ENCODE measurements at regions not wholly inside any gene's neighbourhood (a gene's known extent, or its start where the extent isn't known, plus 50 kb on each side); places are given as distances from the start of the nearest gene placed in this dataset.

DNA sequence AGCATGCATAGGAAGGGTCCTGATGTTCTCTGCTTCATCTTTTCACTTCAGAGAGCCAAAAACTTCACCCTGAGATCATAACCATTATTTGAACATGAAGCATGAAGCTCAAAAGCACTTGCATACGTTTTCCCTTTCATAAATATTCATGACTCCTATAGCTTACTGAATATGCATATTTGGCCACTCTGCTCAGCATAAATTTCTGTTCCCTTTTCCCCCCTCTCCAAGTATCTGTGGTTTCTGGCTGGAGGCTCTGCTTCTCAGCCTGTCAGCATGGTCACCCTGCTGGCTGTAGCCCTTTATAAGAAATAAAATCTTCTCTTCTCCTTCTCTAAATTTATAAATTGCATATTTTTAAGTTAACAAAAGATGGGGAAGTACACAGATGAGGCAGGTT is 384.7 kb upstream of the AGA start:
- ChIA-PET CTCF (no interaction called here), POLR2A (no interaction called here)
- Histone ChIP-seq H3K4me3 (ENCODE audit: low read length) (no peak overlapping the region), H3K9me3 (ENCODE audit: low read length) (no peaks in the 10 kb centered on the region), H3K27me3 (ENCODE audit: insufficient read depth, low read length, poor library complexity, severe bottlenecking) (no peaks in the 10 kb centered on the region), H3K4me1 (ENCODE audit: insufficient read depth, low read length) (no peaks in the 10 kb centered on the region), H3K36me3 (ENCODE audit: insufficient read depth, low read length) (no peaks in the 10 kb centered on the region), H3K27ac (ENCODE audit: low read depth, low read length) (no peak overlapping the region)
- Mint-ChIP-seq H3K4me1 (no peaks in the 10 kb centered on the region), H3K9me3 (peaks cover 0 to 8% (median 6%) of the 10 kb centered on the region in 5 donors), H3K27me3 (no peaks in the 10 kb centered on the region), H3K27ac (no peak overlapping the region), H3K36me3 (no peaks in the 10 kb centered on the region), H3K4me3 (no peak overlapping the region)
- no peak for DNase-seq

DNA sequence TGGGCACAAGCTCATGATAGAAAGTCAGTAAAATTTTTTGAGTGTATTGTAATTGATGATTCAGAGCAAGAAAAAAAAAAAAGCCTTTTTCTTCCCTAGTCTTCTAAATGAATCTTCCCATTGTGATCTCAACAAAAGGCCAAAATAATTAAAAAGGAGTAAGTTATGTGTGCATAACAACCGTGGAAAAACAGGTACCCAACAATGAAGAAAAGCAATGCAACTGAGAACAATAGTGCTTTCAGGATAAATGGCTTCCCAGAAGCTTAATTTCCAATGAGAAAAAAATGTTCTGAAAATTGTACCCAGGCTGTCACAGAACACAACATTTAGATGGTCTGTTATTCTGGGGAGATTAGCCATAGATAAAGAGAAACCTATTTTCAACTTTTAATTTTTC is 399.0 kb upstream of the AGA start:
- Histone ChIP-seq H3K4me3 (ENCODE audit: low read length) (no peak overlapping the region), H3K4me1 (ENCODE audit: insufficient read depth, low read length) (no peaks in the 10 kb centered on the region), H3K27ac (ENCODE audit: low read depth, low read length) (no peak overlapping the region), H3K27me3 (ENCODE audit: insufficient read depth, low read length, poor library complexity, severe bottlenecking) (no peaks in the 10 kb centered on the region), H3K36me3 (ENCODE audit: insufficient read depth, low read length) (no peaks in the 10 kb centered on the region), H3K9me3 (ENCODE audit: low read length) (no peaks in the 10 kb centered on the region)
- H3K36me3 Mint-ChIP-seq = no peaks in the 10 kb centered on the region
- DNase-seq = no peak
- no peak overlapping the region for H3K27ac Mint-ChIP-seq
- ChIA-PET POLR2A (no interaction called here), CTCF (no interaction called here)
- H3K4me3 Mint-ChIP-seq = no peak overlapping the region
- no peaks in the 10 kb centered on the region for H3K4me1 Mint-ChIP-seq
- H3K9me3 Mint-ChIP-seq = peaks cover 0 to 4% (median 2%) of the 10 kb centered on the region in 5 donors
- no peaks in the 10 kb centered on the region for H3K27me3 Mint-ChIP-seq

DNA sequence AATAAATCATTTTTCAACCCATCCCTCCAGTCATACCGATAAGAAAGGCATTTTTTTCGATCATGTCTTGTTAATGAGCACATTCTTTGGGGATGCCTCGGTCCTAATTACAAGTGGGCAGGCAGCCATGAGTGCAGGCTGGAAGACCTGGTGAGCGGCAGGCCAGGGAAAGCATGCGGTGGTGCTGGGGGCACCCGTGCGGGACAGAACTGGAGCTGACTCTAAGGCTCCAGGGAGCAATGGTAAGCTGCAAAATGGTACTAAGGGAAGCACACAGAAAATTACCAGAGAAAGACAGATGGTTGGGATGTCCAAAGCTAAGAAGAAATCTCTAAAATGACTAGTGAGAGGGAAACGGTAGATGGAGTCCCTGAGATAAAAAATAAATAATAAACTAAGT is 411.0 kb upstream of the AGA start:
- POLR2A ChIA-PET = no interaction called here
- no peak overlapping the region for H3K27ac Mint-ChIP-seq
- no peak overlapping the region for H3K27ac ChIP-seq (ENCODE audit: low read depth, low read length)
- H3K9me3 ChIP-seq (ENCODE audit: low read length) = no peaks in the 10 kb centered on the region
- no peak overlapping the region for H3K4me3 Mint-ChIP-seq
- no peaks in the 10 kb centered on the region for H3K36me3 ChIP-seq (ENCODE audit: insufficient read depth, low read length)
- no peaks in the 10 kb centered on the region for H3K27me3 Mint-ChIP-seq
- H3K36me3 Mint-ChIP-seq = no peaks in the 10 kb centered on the region
- H3K9me3 Mint-ChIP-seq = peaks cover 0 to 4% (median 3%) of the 10 kb centered on the region in 5 donors
- no peaks in the 10 kb centered on the region for H3K4me1 ChIP-seq (ENCODE audit: insufficient read depth, low read length)
- no peaks in the 10 kb centered on the region for H3K4me1 Mint-ChIP-seq
- no peak for DNase-seq
- no peak overlapping the region for H3K4me3 ChIP-seq (ENCODE audit: low read length)
- CTCF ChIA-PET = no interaction called here
- no peaks in the 10 kb centered on the region for H3K27me3 ChIP-seq (ENCODE audit: insufficient read depth, low read length, poor library complexity, severe bottlenecking)

DNA sequence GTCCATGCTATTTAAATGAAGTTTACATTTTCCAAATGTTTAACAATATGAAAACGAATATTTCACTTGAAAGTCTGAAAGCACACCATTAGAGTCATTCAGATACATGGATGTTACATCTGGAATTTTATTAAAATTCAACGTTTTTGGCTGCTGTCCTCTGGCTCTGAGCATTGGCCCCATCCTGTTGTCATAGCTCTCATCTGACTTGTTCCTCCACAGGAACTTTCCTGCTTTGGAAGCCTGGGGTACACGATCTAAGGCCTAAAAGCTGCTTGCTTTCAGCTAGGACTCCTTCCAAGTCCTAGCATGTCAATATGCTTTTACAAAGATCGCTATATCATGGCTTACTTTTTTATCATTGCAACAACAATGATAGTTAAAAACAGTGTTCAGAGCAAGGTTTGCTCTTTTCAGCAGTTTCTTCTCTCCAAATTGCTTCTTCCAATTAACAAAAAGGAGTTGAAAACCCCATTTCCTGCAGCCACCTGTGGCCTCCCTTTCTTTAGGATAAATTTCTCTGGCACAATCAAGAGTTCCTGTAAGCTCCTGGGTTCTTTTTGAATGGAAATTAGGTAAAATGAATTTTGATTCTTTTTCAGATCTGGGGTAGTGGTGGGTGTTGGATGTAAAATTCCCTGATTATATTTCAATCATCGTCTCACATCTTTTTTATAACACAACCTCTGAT is 413.4 kb upstream of the AGA start:
- Mint-ChIP-seq H3K4me3 (no peak overlapping the region), H3K9me3 (peaks cover 0 to 4% (median 0%) of the 10 kb centered on the region in 5 donors), H3K27ac (no peak overlapping the region), H3K4me1 (no peaks in the 10 kb centered on the region), H3K27me3 (no peaks in the 10 kb centered on the region), H3K36me3 (no peaks in the 10 kb centered on the region)
- CTCF ChIA-PET = no interaction called here
- DNase-seq = no peak
- Histone ChIP-seq H3K27me3 (ENCODE audit: insufficient read depth, low read length, poor library complexity, severe bottlenecking) (no peaks in the 10 kb centered on the region), H3K4me3 (ENCODE audit: low read length) (no peak overlapping the region), H3K36me3 (ENCODE audit: insufficient read depth, low read length) (no peaks in the 10 kb centered on the region), H3K9me3 (ENCODE audit: low read length) (no peaks in the 10 kb centered on the region), H3K27ac (ENCODE audit: low read depth, low read length) (no peak overlapping the region), H3K4me1 (ENCODE audit: insufficient read depth, low read length) (no peaks in the 10 kb centered on the region)
- POLR2A ChIA-PET = no interaction called here

DNA sequence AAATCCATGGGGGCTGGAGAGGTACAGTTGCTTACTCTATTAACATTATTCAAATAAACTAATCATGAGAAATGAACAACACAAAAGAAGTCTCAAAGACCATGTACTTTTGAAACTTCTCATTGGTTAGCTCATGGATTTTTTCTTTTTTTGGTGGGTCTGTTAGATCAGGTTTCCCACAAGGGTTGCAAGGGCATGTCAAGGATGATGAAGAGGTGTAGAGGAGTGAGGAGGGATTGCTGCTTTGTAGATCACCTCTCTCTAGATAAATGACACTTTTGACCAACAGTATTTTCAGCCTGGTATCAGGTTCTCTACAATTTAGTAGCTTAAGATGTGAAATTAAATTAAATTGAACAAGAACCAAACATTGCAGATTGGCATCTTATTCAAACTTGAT is 417.9 kb upstream of the AGA start:
- Histone ChIP-seq H3K4me3 (ENCODE audit: low read length) (no peak overlapping the region), H3K36me3 (ENCODE audit: insufficient read depth, low read length) (no peaks in the 10 kb centered on the region), H3K27ac (ENCODE audit: low read depth, low read length) (no peak overlapping the region), H3K27me3 (ENCODE audit: insufficient read depth, low read length, poor library complexity, severe bottlenecking) (no peaks in the 10 kb centered on the region), H3K4me1 (ENCODE audit: insufficient read depth, low read length) (no peaks in the 10 kb centered on the region), H3K9me3 (ENCODE audit: low read length) (no peaks in the 10 kb centered on the region)
- H3K4me1 Mint-ChIP-seq = no peaks in the 10 kb centered on the region
- no peaks in the 10 kb centered on the region for H3K27me3 Mint-ChIP-seq
- H3K9me3 Mint-ChIP-seq = peaks cover 0 to 6% (median 0%) of the 10 kb centered on the region in 5 donors
- H3K4me3 Mint-ChIP-seq = no peak overlapping the region
- ChIA-PET POLR2A (no interaction called here), CTCF (no interaction called here)
- H3K27ac Mint-ChIP-seq = no peak overlapping the region
- DNase-seq = no peak
- H3K36me3 Mint-ChIP-seq = no peaks in the 10 kb centered on the region

DNA sequence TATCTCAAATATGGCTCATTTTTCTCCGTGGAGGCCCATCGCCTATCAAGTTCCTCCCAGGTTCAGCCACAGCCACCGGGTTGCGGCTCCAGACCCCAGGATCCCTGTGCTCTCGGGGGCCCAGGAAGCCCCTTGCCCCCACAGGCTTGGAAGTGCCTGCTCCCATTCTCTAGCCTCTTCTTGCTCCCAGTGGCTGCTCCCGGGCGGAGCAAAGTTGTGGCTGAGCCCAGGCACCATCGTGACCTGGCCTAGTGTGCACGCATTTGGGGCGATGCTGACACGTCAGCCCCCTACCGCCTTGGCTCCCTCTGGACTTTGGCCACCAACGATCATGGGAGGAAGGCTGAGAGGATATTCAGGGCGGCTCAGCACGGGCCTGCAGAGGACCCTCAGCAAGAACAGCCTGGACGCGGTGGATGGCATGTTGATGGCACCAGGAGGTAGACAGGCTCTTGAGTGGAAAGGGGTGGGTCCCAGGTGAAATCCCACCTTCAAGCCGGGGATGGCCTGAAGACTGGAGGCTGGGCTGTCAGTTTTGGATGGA is 419.4 kb upstream of the AGA start:
- Mint-ChIP-seq H3K36me3 (no peaks in the 10 kb centered on the region), H3K4me1 (no peaks in the 10 kb centered on the region), H3K27ac (no peak overlapping the region), H3K27me3 (no peaks in the 10 kb centered on the region), H3K4me3 (no peak overlapping the region), H3K9me3 (peaks cover 0 to 6% (median 0%) of the 10 kb centered on the region in 5 donors)
- ChIA-PET POLR2A (no interaction called here), CTCF (interaction anchor here (1.3 kb wide), 1 partner anchor 9 kb away, joined by 4 read pairs; no protein-coding TSS in a partner anchor)
- Histone ChIP-seq H3K36me3 (ENCODE audit: insufficient read depth, low read length) (no peaks in the 10 kb centered on the region), H3K27me3 (ENCODE audit: insufficient read depth, low read length, poor library complexity, severe bottlenecking) (no peaks in the 10 kb centered on the region), H3K27ac (ENCODE audit: low read depth, low read length) (no peak overlapping the region), H3K4me3 (ENCODE audit: low read length) (no peak overlapping the region), H3K9me3 (ENCODE audit: low read length) (no peaks in the 10 kb centered on the region), H3K4me1 (ENCODE audit: insufficient read depth, low read length) (no peaks in the 10 kb centered on the region)
- DNase-seq = no peak

DNA sequence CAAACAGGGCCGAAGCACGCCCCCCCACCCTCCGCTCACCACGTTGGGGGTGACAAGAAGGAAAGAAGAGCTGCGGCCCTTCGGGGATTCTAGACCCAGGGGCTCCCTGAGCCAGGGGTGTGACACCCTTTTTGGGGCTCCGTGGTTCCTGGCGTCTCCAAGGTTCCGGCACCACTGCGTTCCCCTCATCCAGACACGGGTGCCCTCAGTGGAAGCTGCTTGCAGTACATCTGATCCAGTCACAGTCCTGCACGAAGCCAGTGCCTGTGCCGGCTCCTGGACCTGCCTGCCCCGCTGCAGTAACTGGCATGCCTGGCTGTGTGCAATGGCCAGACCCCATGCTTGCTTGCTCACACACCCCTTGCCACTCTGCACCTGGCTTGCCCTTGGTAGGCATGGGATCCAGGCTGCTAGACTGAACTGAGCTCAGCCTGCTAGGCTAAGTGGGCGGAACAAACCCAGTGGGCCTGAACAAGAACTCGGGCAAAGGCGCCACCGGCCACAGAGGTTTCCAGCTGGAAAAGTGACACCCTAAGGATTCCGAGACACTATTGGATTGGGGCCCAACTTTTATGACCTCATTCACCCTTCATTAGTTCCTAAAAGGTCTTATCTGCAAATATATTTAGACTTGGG is 420.4 kb upstream of the AGA start:
- Histone ChIP-seq H3K9me3 (ENCODE audit: low read length) (no peaks in the 10 kb centered on the region), H3K4me1 (ENCODE audit: insufficient read depth, low read length) (no peaks in the 10 kb centered on the region), H3K27ac (ENCODE audit: low read depth, low read length) (no peak overlapping the region), H3K4me3 (ENCODE audit: low read length) (no peak overlapping the region), H3K27me3 (ENCODE audit: insufficient read depth, low read length, poor library complexity, severe bottlenecking) (no peaks in the 10 kb centered on the region), H3K36me3 (ENCODE audit: insufficient read depth, low read length) (no peaks in the 10 kb centered on the region)
- DNase-seq = no peak
- Mint-ChIP-seq H3K4me3 (no peak overlapping the region), H3K4me1 (no peaks in the 10 kb centered on the region), H3K27me3 (no peaks in the 10 kb centered on the region), H3K36me3 (no peaks in the 10 kb centered on the region), H3K27ac (no peak overlapping the region), H3K9me3 (peaks cover 0 to 6% (median 0%) of the 10 kb centered on the region in 5 donors)
- ChIA-PET POLR2A (no interaction called here), CTCF (interaction anchor here (1.3 kb wide), 1 partner anchor 8 kb away, joined by 4 read pairs; no protein-coding TSS in a partner anchor)

DNA sequence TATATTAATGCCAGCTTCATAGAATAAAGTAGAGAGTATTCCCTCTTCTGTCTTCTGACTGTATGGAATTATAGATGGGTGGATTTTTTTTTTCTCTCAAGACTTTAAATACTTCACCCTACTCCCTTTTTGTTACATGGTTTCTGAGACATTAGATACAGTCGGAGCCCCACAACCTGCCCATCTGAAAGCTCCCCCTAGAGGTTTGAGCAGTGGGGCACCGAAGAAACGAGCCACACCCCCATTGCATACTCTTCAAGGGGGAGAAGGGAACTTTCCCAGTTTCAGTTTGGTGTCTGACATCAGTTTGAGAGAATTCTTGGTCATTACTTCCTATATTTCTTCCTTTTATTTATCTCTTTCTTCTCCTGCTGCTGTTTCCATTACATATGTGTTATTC is 437.6 kb upstream of the AGA start:
- H3K4me1 Mint-ChIP-seq = no peaks in the 10 kb centered on the region
- Histone ChIP-seq H3K9me3 (ENCODE audit: low read length) (no peaks in the 10 kb centered on the region), H3K4me1 (ENCODE audit: insufficient read depth, low read length) (no peaks in the 10 kb centered on the region), H3K27me3 (ENCODE audit: insufficient read depth, low read length, poor library complexity, severe bottlenecking) (no peaks in the 10 kb centered on the region), H3K4me3 (ENCODE audit: low read length) (no peak overlapping the region), H3K36me3 (ENCODE audit: insufficient read depth, low read length) (no peaks in the 10 kb centered on the region), H3K27ac (ENCODE audit: low read depth, low read length) (no peak overlapping the region)
- DNase-seq = no peak
- peaks cover 0 to 8% (median 0%) of the 10 kb centered on the region in 5 donors for H3K9me3 Mint-ChIP-seq
- H3K27me3 Mint-ChIP-seq = no peaks in the 10 kb centered on the region
- H3K36me3 Mint-ChIP-seq = no peaks in the 10 kb centered on the region
- no peak overlapping the region for H3K27ac Mint-ChIP-seq
- H3K4me3 Mint-ChIP-seq = no peak overlapping the region
- ChIA-PET POLR2A (no interaction called here), CTCF (no interaction called here)
